GM21737 (cell line): ENCODE measurements at regions not wholly inside any gene's neighbourhood (a gene's known extent, or its start where the extent isn't known, plus 50 kb on each side); places are given as distances from the start of the nearest gene placed in this dataset.

ENCODE experiments used
- ATAC-seq: cut with Tn5 transposase; IDR thresholded peaks from one replicate; pipeline ENCODE4 v1.9.1; 2021; ENCODE audit warnings: mild to moderate bottlenecking, moderate library complexity; ENCODE audit not compliant: unreplicated experiment

GRCh38 chr20:10951216-10951615, 277.4 kb upstream of the JAG1 start:
- no peak for ATAC-seq

GRCh38 chr20:10951904-10952303, 278.1 kb upstream of the JAG1 start:
- no peak for ATAC-seq

GRCh38 chr20:10953437-10953836, 279.6 kb upstream of the JAG1 start:
- ATAC-seq: no peak

GRCh38 chr20:10954137-10954840, 280.5 kb upstream of the JAG1 start:
- no peak for ATAC-seq

GRCh38 chr20:10954908-10955580, 281.2 kb upstream of the JAG1 start:
- no peak for ATAC-seq

- ATAC-seq: no peak
Observed at GRCh38 chr20:10958279-10958678, 284.5 kb upstream of the JAG1 start.

- no peak for ATAC-seq
Observed at GRCh38 chr20:10960416-10960815, 286.6 kb upstream of the JAG1 start.

- ATAC-seq: no peak
Observed at GRCh38 chr20:10961651-10962288, 288.0 kb upstream of the JAG1 start.

- ATAC-seq: no peak
Observed at GRCh38 chr20:10962937-10963336, 289.1 kb upstream of the JAG1 start.

- ATAC-seq: no peak
Observed at GRCh38 chr20:10963717-10964266, 290.0 kb upstream of the JAG1 start.

- ATAC-seq: no peak
Observed at GRCh38 chr20:10965936-10966470, 292.2 kb upstream of the JAG1 start.

GRCh38 chr20:10970109-10970508, 296.3 kb upstream of the JAG1 start:
- no peak for ATAC-seq

GRCh38 chr20:10971096-10971495, 297.3 kb upstream of the JAG1 start:
- no peak for ATAC-seq

- ATAC-seq: no peak
Observed at GRCh38 chr20:10972219-10972860, 298.5 kb upstream of the JAG1 start.

- ATAC-seq: no peak
Observed at GRCh38 chr20:10976051-10976450, 302.3 kb upstream of the JAG1 start.

- ATAC-seq: no peak
Observed at GRCh38 chr20:10978019-10978702, 304.4 kb upstream of the JAG1 start.

GRCh38 chr20:10978713-10979112, 304.9 kb upstream of the JAG1 start:
- ATAC-seq: no peak

GRCh38 chr20:10982692-10983091, 308.9 kb upstream of the JAG1 start:
- ATAC-seq: no peak

- ATAC-seq: no peak
Observed at GRCh38 chr20:10984294-10984693, 310.5 kb upstream of the JAG1 start.

- no peak for ATAC-seq
Observed at GRCh38 chr20:10984913-10985312, 311.1 kb upstream of the JAG1 start.

- no peak for ATAC-seq
Observed at GRCh38 chr20:10985536-10985935, 311.7 kb upstream of the JAG1 start.
